Ovary (tissue), 7 donors: ENCODE measurements at regions not wholly inside any gene's neighbourhood (a gene's known extent, or its start where the extent isn't known, plus 50 kb on each side); places are given as distances from the start of the nearest gene placed in this dataset.

Experiments
- DNase-seq, 5 donors: peaks; one replicate each; pipeline ENCODE4 v3.0.0-alpha.2; 2019 to 2020
- H3K27ac ChIP-seq, 2 donors: fragments of 200-600 bp; one replicate each; pipeline versions ENCODE4 v1.5.1 to v1.8.0; 2019 to 2022
- H3K27me3 ChIP-seq: fragments of 200-600 bp; one replicate; pipeline ENCODE4 v1.8.0; 2022
- H3K36me3 ChIP-seq: fragments of 200-600 bp; sonication (generic); one replicate; pipeline ENCODE4 v1.5.1; 2019
- H3K4me1 ChIP-seq: one replicate; pipeline ENCODE4 v1.8.1; 2013; ENCODE audit warnings: mild to moderate bottlenecking, moderate library complexity; ENCODE audit not compliant: insufficient read depth
- H3K4me3 ChIP-seq: fragments of 200-600 bp; sonication (generic); one replicate; pipeline ENCODE4 v1.5.1; 2017
- H3K9me3 ChIP-seq, 2 donors: fragments of 200-600 bp in 1 of 2; sonication (generic) in 1 of 2; one replicate each; pipeline versions ENCODE4 v1.5.1 to v1.8.1; 2013 to 2019; ENCODE audit warnings: mild to moderate bottlenecking in 1 of 2, moderate library complexity in 1 of 2
- EP300 ChIP-seq: sonication (generic); formaldehyde crosslinking; IDR thresholded peaks from one replicate; pipeline ENCODE4 v1.6.1; 2017; ENCODE audit warnings: antibody characterized with exemption
- POLR2A ChIP-seq: fragments of 450-650 bp; IDR thresholded peaks from one replicate; pipeline ENCODE4 v1.6.1; 2017; ENCODE audit warnings: antibody characterized with exemption, mild to moderate bottlenecking, moderate library complexity
- WGBS, 3 donors: extraction: QIAGEN DNeasy Blood & Tissue Kit in 1 of 3; methylation state at CpG; one replicate each; pipeline versions ENCODE4 v1.1.5 to v1.1.7; 2013 to 2017; 5-methylcytosine and 5-hydroxymethylcytosine counted together
- intact Hi-C, 4 donors: fragments of 100-400 bp; cut with DNase I; formaldehyde crosslinking; loops; one replicate each; pipeline versions ENCODE4 v1.11.0 to v1.15.1; 2022 to 2023
- TF ChIP-seq, protein P1 (sequence below), 3 donors: fragments of 450-650 bp in 2 of 3; fragments of 200-600 bp in 1 of 3; IDR thresholded peaks; one replicate each; pipeline versions ENCODE4 v1.5.1 to v1.8.0; 2016 to 2022; ENCODE audit warnings: antibody characterized with exemption in 3 of 3, mild to moderate bottlenecking in 1 of 3
- donor health status: DM: no; HTN: no; CAD: no; lungs with moderate emphysema.
- donor health status: DM: no; HTN: no; CAD: no.
- donor health status: Bipolar disorder and iron deficiency.
- donor health status: DM: no; HTN: no; CAD: no.
- donor health status: DM: yes; HTN: yes; CAD: no.

DNA sequence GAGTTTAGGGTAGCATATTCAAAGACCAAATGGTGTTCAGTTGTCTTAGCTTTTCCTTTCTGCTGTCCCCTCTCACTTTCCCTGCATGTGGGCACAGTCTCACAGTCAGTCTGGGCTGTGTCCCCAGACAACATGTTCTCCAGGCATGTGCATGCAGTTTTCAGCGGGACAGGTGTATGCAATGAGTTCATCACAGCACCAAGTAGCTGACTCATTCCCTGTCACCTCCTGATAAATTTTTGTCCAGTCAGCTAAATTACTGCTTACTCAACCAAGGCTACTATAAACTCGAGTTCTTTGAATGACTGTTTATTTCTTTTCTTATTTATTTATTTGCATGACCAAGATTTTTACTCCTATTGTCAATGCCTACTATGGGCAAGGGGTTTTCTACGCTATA is 148.8 kb upstream of the CDH19 start:
- Histone ChIP-seq H3K36me3 (no peaks in the 10 kb centered on the region), H3K4me1 (no peaks in the 10 kb centered on the region), H3K4me3 (no peak overlapping the region), H3K27me3 (no peaks in the 10 kb centered on the region), H3K27ac (no peak overlapping the region), H3K9me3 (no peaks in the 10 kb centered on the region)
- TF ChIP-seq, protein P1, sequence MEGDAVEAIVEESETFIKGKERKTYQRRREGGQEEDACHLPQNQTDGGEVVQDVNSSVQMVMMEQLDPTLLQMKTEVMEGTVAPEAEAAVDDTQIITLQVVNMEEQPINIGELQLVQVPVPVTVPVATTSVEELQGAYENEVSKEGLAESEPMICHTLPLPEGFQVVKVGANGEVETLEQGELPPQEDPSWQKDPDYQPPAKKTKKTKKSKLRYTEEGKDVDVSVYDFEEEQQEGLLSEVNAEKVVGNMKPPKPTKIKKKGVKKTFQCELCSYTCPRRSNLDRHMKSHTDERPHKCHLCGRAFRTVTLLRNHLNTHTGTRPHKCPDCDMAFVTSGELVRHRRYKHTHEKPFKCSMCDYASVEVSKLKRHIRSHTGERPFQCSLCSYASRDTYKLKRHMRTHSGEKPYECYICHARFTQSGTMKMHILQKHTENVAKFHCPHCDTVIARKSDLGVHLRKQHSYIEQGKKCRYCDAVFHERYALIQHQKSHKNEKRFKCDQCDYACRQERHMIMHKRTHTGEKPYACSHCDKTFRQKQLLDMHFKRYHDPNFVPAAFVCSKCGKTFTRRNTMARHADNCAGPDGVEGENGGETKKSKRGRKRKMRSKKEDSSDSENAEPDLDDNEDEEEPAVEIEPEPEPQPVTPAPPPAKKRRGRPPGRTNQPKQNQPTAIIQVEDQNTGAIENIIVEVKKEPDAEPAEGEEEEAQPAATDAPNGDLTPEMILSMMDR (IDR thresholded peaks at IDR 0.05), result no peak
- TF ChIP-seq EP300, result no peak
- TF ChIP-seq POLR2A, result no peak
- 75 to 83% (median 80%) methylated on average over 3 of the region's 3 CpGs for WGBS, 3 donors
- intact Hi-C loops, result no loop called here
- no peak for DNase-seq

DNA sequence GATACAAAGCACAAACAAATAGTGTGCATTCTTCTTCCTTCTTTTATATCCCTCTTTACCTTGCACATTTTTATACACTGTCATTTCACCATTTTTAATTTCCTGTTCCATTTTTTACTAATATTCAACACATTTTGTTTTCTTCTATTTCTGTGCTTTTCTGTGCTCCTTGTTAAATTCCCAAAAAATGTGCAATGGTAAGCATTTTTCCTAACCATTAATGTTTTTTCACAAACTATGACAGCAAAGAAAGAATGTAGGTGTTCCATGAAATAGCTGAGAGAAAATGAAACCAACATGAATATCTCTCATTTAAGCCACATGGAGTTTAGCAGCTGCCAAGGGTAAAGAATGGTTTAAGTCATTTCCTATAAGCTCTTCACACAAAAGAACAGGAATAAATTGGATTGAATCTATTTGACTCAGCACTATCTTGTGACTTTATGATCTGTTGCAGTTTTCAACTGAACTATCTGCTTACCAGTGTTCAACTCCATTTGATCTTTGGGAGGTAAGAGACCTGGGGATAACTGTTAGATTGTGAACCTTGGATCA is 145.7 kb upstream of the CDH19 start:
- no peaks in the 10 kb centered on the region for H3K9me3 ChIP-seq
- H3K27ac ChIP-seq, result no peak overlapping the region

DNA sequence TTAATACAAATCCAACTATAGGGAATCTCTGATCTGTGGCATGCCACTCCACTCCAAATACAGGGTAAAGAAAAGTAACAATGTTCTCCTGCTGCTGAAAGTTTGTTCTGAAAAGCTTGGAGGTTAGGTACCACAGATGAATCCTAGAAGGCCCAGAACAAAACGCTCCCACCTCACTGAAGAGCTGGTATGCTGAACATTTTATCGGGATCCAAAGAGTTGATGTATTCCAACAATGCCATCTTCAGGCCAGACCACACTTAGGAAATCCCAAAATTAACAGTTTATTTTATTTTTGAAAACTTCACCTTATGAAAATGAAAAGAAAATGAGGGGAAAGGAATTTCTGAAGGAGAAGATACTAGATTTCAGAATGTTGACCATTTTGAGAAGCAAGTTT is 145.1 kb upstream of the CDH19 start:
- Histone ChIP-seq H3K4me1 (no peaks in the 10 kb centered on the region), H3K4me3 (no peak overlapping the region), H3K36me3 (no peaks in the 10 kb centered on the region), H3K27ac (no peak overlapping the region), H3K9me3 (no peaks in the 10 kb centered on the region), H3K27me3 (no peaks in the 10 kb centered on the region)
- TF ChIP-seq, protein P1 (IDR thresholded peaks at IDR 0.05), result no peak
- TF ChIP-seq POLR2A (no peak), EP300 (no peak)
- 22 to 48% (median 37%) methylated on average over 2 of the region's 2 CpGs for WGBS, 3 donors
- intact Hi-C loops, result no loop called here
- DNase-seq, result no peak

More for the DNA sequence above, 145.7 kb upstream of the CDH19 start:
- DNase-seq, result no peak
- Histone ChIP-seq H3K4me3 (no peak overlapping the region), H3K4me1 (no peaks in the 10 kb centered on the region), H3K36me3 (no peaks in the 10 kb centered on the region), H3K27me3 (no peaks in the 10 kb centered on the region)
- TF ChIP-seq, protein P1 (IDR thresholded peaks at IDR 0.05), result no peak
- TF ChIP-seq EP300 (no peak), POLR2A (no peak)
- intact Hi-C loops, result no loop called here

DNA sequence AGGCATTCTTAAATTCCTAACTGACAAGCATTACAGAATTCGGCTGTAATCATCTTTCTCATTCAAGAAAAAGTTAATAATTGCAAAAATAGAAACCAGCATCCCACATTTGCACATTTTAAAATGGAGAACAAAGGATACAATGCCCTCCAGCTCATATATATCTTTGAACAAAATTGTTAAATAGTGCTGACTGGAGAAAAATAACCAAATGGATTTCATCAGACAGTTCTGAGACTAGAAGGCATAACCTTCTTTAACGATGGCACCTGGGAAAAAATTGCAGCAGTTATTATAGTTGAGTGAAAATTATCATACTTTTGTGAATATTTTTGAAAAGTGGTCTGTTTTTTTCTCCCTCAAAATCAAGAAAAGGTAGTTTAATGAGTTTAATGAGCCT is 138.9 kb upstream of the CDH19 start:
- Histone ChIP-seq H3K27ac (no peak overlapping the region), H3K9me3 (no peaks in the 10 kb centered on the region), H3K36me3 (no peaks in the 10 kb centered on the region), H3K27me3 (no peaks in the 10 kb centered on the region), H3K4me3 (no peak overlapping the region), H3K4me1 (no peaks in the 10 kb centered on the region)
- 7 to 20% (median 9%) methylated on average over 2 of the region's 2 CpGs for WGBS, 3 donors
- no peak for TF ChIP-seq EP300
- no peak for TF ChIP-seq POLR2A
- TF ChIP-seq, protein P1 (IDR thresholded peaks at IDR 0.05), result no peak
- intact Hi-C loops, result no loop called here
- no peak for DNase-seq
